IMR-90 (cell line): ENCODE measurements at regions not wholly inside any gene's neighbourhood (a gene's known extent, or its start where the extent isn't known, plus 50 kb on each side); places are given as distances from the start of the nearest gene placed in this dataset.

ENCODE experiments used
- ATAC-seq: fragments of 200-7000 bp; cut with Tn5 transposase; 2 replicates; pipeline ENCODE4 v1.9.1; 2020; ENCODE audit warnings: low read depth, mild to moderate bottlenecking, moderate library complexity
- BruUV-seq: library from RNA; stranded (reverse); fragments of 400-500 nt; replicated peaks from 2 replicates; lab custom pipeline; 2021; lab: Mats Ljungman, UMichigan
- CTCF ChIA-PET: fragments of 300-600 bp; formaldehyde crosslinking; extraction: SDS; loops from one replicate; lab custom pipeline; 2021; ENCODE audit warnings: antibody characterized with exemption; lab: Yijun Ruan, JAX
- POLR2A ChIA-PET: fragments of 300-600 bp; sonication (Branson Sonifier 250); formaldehyde crosslinking; loops from one replicate; lab custom pipeline; 2022; ENCODE audit warnings: antibody characterized with exemption; ENCODE audit not compliant: unreplicated experiment; lab: Charles Lee
- DNase-seq: peaks from one replicate; pipeline ENCODE4 v3.0.0; 2013
- H2AFZ ChIP-seq: replicated peaks from 2 replicates; pipeline ENCODE3; 2013; ENCODE audit warnings: low read length, mild to moderate bottlenecking; ENCODE audit not compliant: poor library complexity
- H2AK5ac ChIP-seq: 2 replicates; pipeline ENCODE4 v1.6.1; 2013; ENCODE audit warnings: low read depth, low read length, inconsistent platforms
- H2AK9ac ChIP-seq: replicated peaks from 2 replicates; pipeline ENCODE3; 2013; ENCODE audit warnings: mild to moderate bottlenecking, low read depth, low read length, moderate library complexity; ENCODE audit not compliant: poor library complexity
- H2BK120ac ChIP-seq: 2 replicates; pipeline ENCODE4 v1.6.1; 2013; ENCODE audit warnings: low read depth, low read length, inconsistent platforms
- H2BK15ac ChIP-seq: 3 replicates; pipeline ENCODE4 v1.6.1; 2013; ENCODE audit warnings: low read depth, low read length, inconsistent platforms
- H2BK20ac ChIP-seq: 2 replicates; pipeline ENCODE4 v1.6.1; 2013; ENCODE audit warnings: low read depth, mild to moderate bottlenecking, inconsistent platforms, low read length, moderate library complexity
- H2BK5ac ChIP-seq: 2 replicates; pipeline ENCODE4 v1.6.1; 2013; ENCODE audit warnings: mild to moderate bottlenecking, low read depth, low read length, inconsistent platforms; ENCODE audit not compliant: poor library complexity, severe bottlenecking
- H3K14ac ChIP-seq: replicated peaks from 2 replicates; pipeline ENCODE4 v1.6.1; 2013; ENCODE audit warnings: low read depth, low read length, inconsistent platforms
- H3K18ac ChIP-seq: 2 replicates; pipeline ENCODE4 v1.6.1; 2013; ENCODE audit warnings: low read depth, low read length, control low read depth
- H3K23ac ChIP-seq: 2 replicates; pipeline ENCODE4 v1.6.1; 2013; ENCODE audit warnings: low read depth, low read length, inconsistent platforms
- H3K27ac ChIP-seq: 2 replicates; pipeline ENCODE4 v1.5.1; 2013; ENCODE audit warnings: mild to moderate bottlenecking, control low read depth, low read length; ENCODE audit not compliant: insufficient read depth
- H3K27me3 ChIP-seq: 2 replicates; pipeline ENCODE4 v1.6.1; 2013; ENCODE audit warnings: low read length; ENCODE audit not compliant: control insufficient read depth, insufficient read depth
- H3K36me3 ChIP-seq: 2 replicates; pipeline ENCODE4 v1.6.1; 2013; ENCODE audit warnings: low read length, mixed read lengths; ENCODE audit not compliant: control insufficient read depth, insufficient read depth
- H3K4ac ChIP-seq: 2 replicates; pipeline ENCODE4 v1.6.1; 2013; ENCODE audit warnings: low read depth, low read length, inconsistent platforms
- H3K4me1 ChIP-seq: 2 replicates; pipeline ENCODE4 v1.6.1; 2013; ENCODE audit warnings: low read length, mixed read lengths; ENCODE audit not compliant: control insufficient read depth, insufficient read depth
- H3K4me2 ChIP-seq: 2 replicates; pipeline ENCODE4 v1.6.1; 2013; ENCODE audit warnings: low read depth, mild to moderate bottlenecking, control low read depth, low read length, moderate library complexity
- H3K4me3 ChIP-seq: 2 replicates; pipeline ENCODE4 v1.5.1; 2013; ENCODE audit warnings: low read depth, mild to moderate bottlenecking, control low read depth, low read length, moderate library complexity; ENCODE audit not compliant: insufficient read depth
- H3K56ac ChIP-seq: 2 replicates; pipeline ENCODE4 v1.6.1; 2013; ENCODE audit warnings: low read length, inconsistent platforms; ENCODE audit not compliant: insufficient read depth; ENCODE audit errors: extremely low read depth
- H3K79me1 ChIP-seq, 2 experiments: 2 replicates each; pipeline ENCODE4 v1.6.1; 2013; ENCODE audit warnings: low read length in 2 of 2, inconsistent platforms in 1 of 2, low read depth in 1 of 2
- H3K9ac ChIP-seq: 2 replicates; pipeline ENCODE4 v1.6.1; 2013; ENCODE audit warnings: low read depth, low read length, control low read depth
- H3K9me1 ChIP-seq: 2 replicates; pipeline ENCODE4 v1.6.1; 2013; ENCODE audit warnings: low read length, inconsistent platforms; ENCODE audit not compliant: insufficient read depth
- H3K9me3 ChIP-seq: 2 replicates; pipeline ENCODE4 v1.6.1; 2013; ENCODE audit warnings: low read length; ENCODE audit not compliant: control insufficient read depth, insufficient read depth
- H4K20me1 ChIP-seq: 2 replicates; pipeline ENCODE4 v1.6.1; 2013; ENCODE audit warnings: low read length, inconsistent platforms; ENCODE audit not compliant: insufficient read depth
- H4K5ac ChIP-seq: 2 replicates; pipeline ENCODE4 v1.6.1; 2013; ENCODE audit warnings: mild to moderate bottlenecking, low read depth, low read length, control low read depth
- H4K8ac ChIP-seq, 2 experiments: 2 replicates each; pipeline ENCODE4 v1.6.1; 2013; ENCODE audit warnings: low read depth in 2 of 2, low read length in 2 of 2, control low read depth in 1 of 2, inconsistent platforms in 1 of 2
- H4K91ac ChIP-seq: 2 replicates; pipeline ENCODE4 v1.6.1; 2013; ENCODE audit warnings: low read depth, low read length, inconsistent platforms; ENCODE audit not compliant: insufficient read depth
- BHLHE40 ChIP-seq: fragments of 150-350 bp; IDR thresholded peaks from 2 replicates; pipeline ENCODE4 v1.6.1; 2016; ENCODE audit warnings: mild to moderate bottlenecking, low read depth, low read length
- CEBPB ChIP-seq: IDR thresholded peaks from 2 replicates; pipeline ENCODE4 v1.6.1; 2012; ENCODE audit warnings: low read depth, low read length, improper control_type of control experiment
- CHD1 ChIP-seq: IDR thresholded peaks from 2 replicates; pipeline ENCODE4 v1.6.1; 2012; ENCODE audit warnings: low read depth, low read length, improper control_type of control experiment
- CTCF ChIP-seq: conservative IDR thresholded peaks from 2 replicates; pipeline ENCODE4 v1.5.1; 2012; ENCODE audit warnings: mild to moderate bottlenecking, low read depth, low read length, improper control_type of control experiment
- ELK1 ChIP-seq: fragments of 150-350 bp; IDR thresholded peaks from 2 replicates; pipeline ENCODE4 v1.6.1; 2016; ENCODE audit warnings: low read depth, mild to moderate bottlenecking, low read length, moderate library complexity, borderline replicate concordance
- FOS ChIP-seq: fragments of 150-350 bp; IDR thresholded peaks from 2 replicates; pipeline ENCODE4 v1.6.1; 2016; ENCODE audit warnings: low read depth, low read length
- MAFK ChIP-seq: IDR thresholded peaks from 2 replicates; pipeline ENCODE4 v1.6.1; 2012; ENCODE audit warnings: low read depth, low read length, improper control_type of control experiment
- MAZ ChIP-seq: IDR thresholded peaks from 2 replicates; pipeline ENCODE4 v1.6.1; 2012; ENCODE audit warnings: low read depth, mild to moderate bottlenecking, low read length, improper control_type of control experiment, moderate library complexity, borderline replicate concordance
- MXI1 ChIP-seq: IDR thresholded peaks from 2 replicates; pipeline ENCODE4 v1.6.1; 2012; ENCODE audit warnings: low read depth, mild to moderate bottlenecking, low read length, moderate library complexity, borderline replicate concordance
- NFE2L2 ChIP-seq: fragments of 150-350 bp; IDR thresholded peaks from 2 replicates; pipeline ENCODE4 v1.6.1; 2016; ENCODE audit warnings: low read depth, mild to moderate bottlenecking, low read length
- POLR2A ChIP-seq: IDR thresholded peaks from 2 replicates; pipeline ENCODE4 v1.6.1; 2012; ENCODE audit warnings: mild to moderate bottlenecking, low read depth, low read length
- RAD21 ChIP-seq: IDR thresholded peaks from 2 replicates; pipeline ENCODE4 v1.6.1; 2012; ENCODE audit warnings: low read length, improper control_type of control experiment
- RCOR1 ChIP-seq: IDR thresholded peaks from 2 replicates; pipeline ENCODE4 v1.6.1; 2012; ENCODE audit warnings: mild to moderate bottlenecking, low read length, improper control_type of control experiment; ENCODE audit not compliant: insufficient replicate concordance
- RFX5 ChIP-seq: IDR thresholded peaks from 2 replicates; pipeline ENCODE4 v1.8.0; 2012; ENCODE audit warnings: low read depth, mild to moderate bottlenecking, low read length, moderate library complexity
- SMC3 ChIP-seq: fragments of 150-350 bp; IDR thresholded peaks from 2 replicates; pipeline ENCODE4 v1.6.1; 2016; ENCODE audit warnings: low read depth, mild to moderate bottlenecking, antibody characterized with exemption, low read length, moderate library complexity
- USF2 ChIP-seq: fragments of 150-350 bp; IDR thresholded peaks from 2 replicates; pipeline ENCODE4 v1.6.1; 2017; ENCODE audit warnings: mild to moderate bottlenecking, antibody characterized with exemption, low read length, low read depth
- whole genome bisulfite sequencing, 2 experiments: methylation state at CpG; one replicate each; pipeline versions ENCODE4 v1.1.5 to v1.1.7; 2013; ENCODE audit warnings: missing lambda C conversion rate in 2 of 2; ENCODE audit not compliant: insufficient read length in 1 of 2; ENCODE audit errors: extremely low coverage in 2 of 2; 5-methylcytosine and 5-hydroxymethylcytosine counted together
- dilution Hi-C: fragments of 300-500 bp; cut with HindIII; formaldehyde crosslinking; loops from one replicate; pipeline ENCODE4 v1.14.3; 2018; ENCODE audit warnings: low sequenced_read_pairs; ENCODE audit not compliant: unreplicated experiment
- in situ Hi-C: fragments of 300-500 bp; cut with MboI; formaldehyde crosslinking; loops from 3 replicates; pipeline ENCODE4 v1.14.3; 2019; ENCODE audit warnings: low sequenced_read_pairs, inconsistent platforms, mixed read lengths
- intact Hi-C: fragments of 100-400 bp; cut with micrococcal nuclease; formaldehyde crosslinking; loops from 2 replicates; pipeline ENCODE4 v1.10.0; 2022

DNA sequence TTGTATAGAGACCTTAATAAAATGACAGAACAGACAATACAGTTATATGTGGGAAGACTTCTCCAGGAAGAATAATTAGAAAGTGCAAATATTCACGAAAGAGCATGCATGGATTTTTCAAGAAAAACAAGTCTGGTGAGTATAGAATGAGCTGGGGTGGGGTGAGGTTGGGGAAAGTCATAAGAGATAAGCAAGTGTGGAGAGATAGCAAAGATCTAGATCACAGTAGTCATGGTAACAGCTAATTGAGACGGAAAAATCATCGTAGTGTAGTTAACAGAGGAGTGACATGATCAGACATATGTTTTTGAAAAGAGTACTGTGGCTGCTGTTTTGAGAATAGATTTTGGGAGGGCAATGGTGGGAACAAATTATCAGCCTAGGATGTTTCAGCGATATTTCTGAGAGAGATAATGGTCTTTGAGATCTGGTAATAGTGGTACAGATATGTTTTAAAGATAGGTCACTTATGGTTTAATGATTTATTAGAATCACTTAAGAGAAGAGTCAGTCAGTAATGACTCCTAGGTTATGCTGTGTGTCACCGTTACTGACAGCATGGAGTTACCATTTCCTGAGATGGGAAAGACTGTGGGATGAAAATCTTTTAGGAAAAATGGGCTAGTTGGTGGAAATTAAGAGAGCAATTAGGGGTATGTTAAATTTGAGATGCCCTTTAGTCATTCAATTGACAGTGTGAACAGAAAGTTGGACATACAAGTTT, 248.5 kb upstream of the SLC8A1 start:
- in situ Hi-C loops: no loop called here
- H2BK5ac ChIP-seq: no peak overlapping the region
- no peak overlapping the region for H3K14ac ChIP-seq
- no peak overlapping the region for H3K23ac ChIP-seq
- no peaks in the 10 kb centered on the region for H3K27me3 ChIP-seq
- H4K8ac ChIP-seq: no peak overlapping the region
- BruUV-seq: no TSS peak
- no peak overlapping the region for H3K4me3 ChIP-seq
- no peak overlapping the region for H2AFZ ChIP-seq
- DNase-seq (no peak), ATAC-seq (no peak)
- H3K9me3 ChIP-seq: no peaks in the 10 kb centered on the region
- TF ChIP-seq BHLHE40 (no peak), USF2 (no peak), NFE2L2 (no peak), ELK1 (no peak), MAFK (no peak), MXI1 (no peak), MAZ (no peak), CTCF (no peak), CEBPB (no peak), FOS (no peak), POLR2A (no peak), RAD21 (no peak), SMC3 (no peak), CHD1 (no peak), RCOR1 (no peak), RFX5 (no peak)
- H3K18ac ChIP-seq: no peak overlapping the region
- H3K27ac ChIP-seq: no peak overlapping the region
- no peak overlapping the region for H3K4ac ChIP-seq
- no peak overlapping the region for H4K5ac ChIP-seq
- H2BK120ac ChIP-seq: no peak overlapping the region
- H3K56ac ChIP-seq: no peak overlapping the region
- no peaks in the 10 kb centered on the region for H3K4me1 ChIP-seq
- ChIA-PET POLR2A (no interaction called here), CTCF (no interaction called here)
- no peaks in the 10 kb centered on the region for H4K20me1 ChIP-seq
- intact Hi-C loops: no loop called here
- H2AK9ac ChIP-seq: no peak overlapping the region
- no peak overlapping the region for H2AK5ac ChIP-seq
- no peak overlapping the region for H2BK20ac ChIP-seq
- no peak overlapping the region for H3K4me2 ChIP-seq
- no peaks in the 10 kb centered on the region for H3K79me1 ChIP-seq
- no peaks in the 10 kb centered on the region for H3K9me1 ChIP-seq
- H3K36me3 ChIP-seq: no peaks in the 10 kb centered on the region
- H4K91ac ChIP-seq: no peak overlapping the region
- no peak overlapping the region for H2BK15ac ChIP-seq
- H3K9ac ChIP-seq: no peak overlapping the region
- dilution Hi-C loops: no loop called here
- 53% methylated on average over 5 of the region's 5 CpGs; no CpG with 5 or more reads in 1 of the 2 experiments for WGBS, 2 experiments
